ENCODE measurements at regions not wholly inside any gene's neighbourhood (a gene's known extent, or its start where the extent isn't known, plus 50 kb on each side); places are given as distances from the start of the nearest gene placed in this dataset.

GRCh38 chr4:43766648-43767047 is 682.0 kb downstream of the KCTD8 start:
- no peak for DNase-seq (ENCODE audit: extremely low read depth in 1 of 4, low spot score in 3 of 4)
- no peaks in the 10 kb centered on the region for H3K4me1 ChIP-seq (replicated peaks in 1 of 2; ENCODE audit: control insufficient read depth in 2 of 2, insufficient read depth in 2 of 2, low read length in 2 of 2)
- TF ChIP-seq ZBTB40 (IDR thresholded peaks at IDR 0.05): no peak
- TF ChIP-seq ZBTB40 (CRISPR knock-in tag; IDR thresholded peaks at IDR 0.05): no peak
- no peak for TF ChIP-seq GATAD2A (IDR thresholded peaks at IDR 0.05)
- no peak for TF ChIP-seq MTA1 (IDR thresholded peaks at IDR 0.05; ENCODE audit: borderline replicate concordance)
- TF ChIP-seq GABPA (tag; conservative IDR thresholded peaks at IDR 0.05; ENCODE audit: low read depth): no peak
- no peak for TF ChIP-seq ZBTB34 (CRISPR knock-in tag; IDR thresholded peaks at IDR 0.05)
- no peak for TF ChIP-seq KLF6 (CRISPR knock-in tag; IDR thresholded peaks at IDR 0.05; ENCODE audit: borderline replicate concordance)
- TF ChIP-seq CTCF (IDR thresholded peaks at IDR 0.05 in 2 of 3, conservative IDR thresholded peaks at IDR 0.05 in 1 of 3; ENCODE audit: insufficient read depth in 2 of 3, low read depth in 1 of 3, low read length in 3 of 3): no peak
- TF ChIP-seq SMC3 (conservative IDR thresholded peaks at IDR 0.05; ENCODE audit: insufficient read depth, low read depth, low read length): no peak
- TF ChIP-seq ILK (tag; IDR thresholded peaks at IDR 0.05; ENCODE audit: borderline replicate concordance, low read depth): no peak

More at GRCh38 chr4:43766648-43767047, 682.0 kb downstream of the KCTD8 start:
- no TSS peak for BruUV-seq (replicated peaks)
- Histone ChIP-seq H2AFZ (ENCODE audit: low read depth, low read length) (no peak overlapping the region), H3K79me2 (ENCODE audit: control insufficient read depth, insufficient read depth, low read length) (no peaks in the 10 kb centered on the region), H3K4me3 (no peak overlapping the region), H3K27me3 (ENCODE audit: control insufficient read depth in 2 of 2, insufficient read depth in 2 of 2, low read length in 2 of 2) (no peaks in the 10 kb centered on the region), H3K9ac (ENCODE audit: insufficient read depth in 1 of 2, low read depth in 2 of 2, low read length in 2 of 2) (no peak overlapping the region), H3K9me1 (ENCODE audit: control insufficient read depth, insufficient read depth, low read length) (no peaks in the 10 kb centered on the region), H3K36me3 (ENCODE audit: control insufficient read depth, insufficient read depth, low read length) (no peaks in the 10 kb centered on the region), H3K27ac (ENCODE audit: extremely low read depth, low read depth, low read length) (no peak overlapping the region), H4K20me1 (replicated peaks; ENCODE audit: control insufficient read depth, insufficient read depth, low read length) (no peaks in the 10 kb centered on the region), H3K4me2 (ENCODE audit: insufficient read depth, low read length) (no peak overlapping the region), H3K9me3 (replicated peaks; ENCODE audit: control insufficient read depth, insufficient read depth, low read depth, low read length) (peaks cover 2% of the 10 kb centered on the region; the same call in 1 of the 2 replicates)
- intact Hi-C loops (cut with micrococcal nuclease) (no loop called here), in situ Hi-C loops (cut with MboI) (no loop called here)
- ChIA-PET POLR2A (no interaction called here), CTCF (ENCODE audit: low intra/inter-chr PET ratio) (no interaction called here)
- FAIRE-seq (no peak), ATAC-seq (no peak)
